Calu3 (cell line): ENCODE measurements at regions not wholly inside any gene's neighbourhood (a gene's known extent, or its start where the extent isn't known, plus 50 kb on each side); places are given as distances from the start of the nearest gene placed in this dataset.
"Not testable (repeated sequence)": the region's sequence is repeated elsewhere in the genome, so short reads cannot be mapped to it uniquely, and the experiment has no call there.

ENCODE experiments used
- BruUV-seq: library from RNA; stranded (reverse); fragments of 400-500 nt; replicated peaks from 2 replicates; lab custom pipeline; 2021; lab: Mats Ljungman, UMichigan
- CTCF ChIA-PET: fragments of 300-600 bp; sonication (Branson Sonifier 250); formaldehyde crosslinking; loops from one replicate; lab custom pipeline; 2022; ENCODE audit warnings: antibody characterized with exemption; lab: Charles Lee
- DNase-seq: peaks from one replicate; pipeline ENCODE4 v3.0.0; 2022
- H3K27ac Mint-ChIP-seq: one replicate; pipeline ENCODE4 v1.8.0; 2022; ENCODE audit warnings: mixed read lengths; ENCODE audit not compliant: unreplicated experiment
- H3K27me3 Mint-ChIP-seq: one replicate; pipeline ENCODE4 v1.8.0; 2022; ENCODE audit warnings: mixed read lengths; ENCODE audit not compliant: unreplicated experiment
- H3K36me3 Mint-ChIP-seq: one replicate; pipeline ENCODE4 v1.8.0; 2022; ENCODE audit warnings: mild to moderate bottlenecking, moderate library complexity, mixed read lengths; ENCODE audit not compliant: insufficient read depth, unreplicated experiment
- H3K4me1 Mint-ChIP-seq: one replicate; pipeline ENCODE4 v1.8.0; 2022; ENCODE audit warnings: mild to moderate bottlenecking, low read depth, mixed read lengths; ENCODE audit not compliant: unreplicated experiment
- H3K4me3 Mint-ChIP-seq: one replicate; pipeline ENCODE4 v1.8.0; 2022; ENCODE audit warnings: mild to moderate bottlenecking, low read depth, moderate library complexity, mixed read lengths; ENCODE audit not compliant: unreplicated experiment
- H3K9me3 Mint-ChIP-seq: one replicate; pipeline ENCODE4 v1.8.0; 2022; ENCODE audit warnings: low read depth, mixed read lengths; ENCODE audit not compliant: unreplicated experiment
- intact Hi-C: fragments of 100-400 bp; cut with micrococcal nuclease; formaldehyde crosslinking; loops from one replicate; pipeline ENCODE4 v1.10.0; 2022; ENCODE audit not compliant: unreplicated experiment
- TF ChIP-seq, protein P1 (sequence below): fragments of 200-600 bp; IDR thresholded peaks from one replicate; pipeline ENCODE4 v1.8.0; 2022; ENCODE audit warnings: antibody characterized with exemption; ENCODE audit not compliant: unreplicated experiment

DNA sequence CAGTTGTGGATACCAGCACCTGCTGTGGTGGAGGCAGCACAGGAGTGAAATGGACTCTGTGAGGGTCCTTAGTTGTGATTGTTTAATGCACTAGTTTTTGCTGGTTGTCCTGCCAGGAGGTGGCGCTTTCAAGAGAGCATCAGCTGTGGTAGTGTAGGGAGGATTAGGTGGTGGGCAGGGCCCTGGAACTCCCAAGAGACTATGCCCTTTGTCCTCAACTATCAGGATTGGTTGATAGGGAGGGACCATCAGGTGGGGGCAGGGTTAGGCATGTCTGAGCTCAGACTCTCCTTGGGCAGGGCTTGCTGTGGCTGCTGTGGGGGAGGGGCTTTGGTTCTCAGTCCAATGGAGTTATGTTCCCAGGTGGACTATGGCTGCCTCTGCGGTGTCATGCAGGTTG, 121.9 kb downstream of the RRAGB start:
- no peaks in the 10 kb centered on the region for H3K4me1 Mint-ChIP-seq
- CTCF ChIA-PET, result no interaction called here
- BruUV-seq, result no TSS peak
- TF ChIP-seq, protein P1, sequence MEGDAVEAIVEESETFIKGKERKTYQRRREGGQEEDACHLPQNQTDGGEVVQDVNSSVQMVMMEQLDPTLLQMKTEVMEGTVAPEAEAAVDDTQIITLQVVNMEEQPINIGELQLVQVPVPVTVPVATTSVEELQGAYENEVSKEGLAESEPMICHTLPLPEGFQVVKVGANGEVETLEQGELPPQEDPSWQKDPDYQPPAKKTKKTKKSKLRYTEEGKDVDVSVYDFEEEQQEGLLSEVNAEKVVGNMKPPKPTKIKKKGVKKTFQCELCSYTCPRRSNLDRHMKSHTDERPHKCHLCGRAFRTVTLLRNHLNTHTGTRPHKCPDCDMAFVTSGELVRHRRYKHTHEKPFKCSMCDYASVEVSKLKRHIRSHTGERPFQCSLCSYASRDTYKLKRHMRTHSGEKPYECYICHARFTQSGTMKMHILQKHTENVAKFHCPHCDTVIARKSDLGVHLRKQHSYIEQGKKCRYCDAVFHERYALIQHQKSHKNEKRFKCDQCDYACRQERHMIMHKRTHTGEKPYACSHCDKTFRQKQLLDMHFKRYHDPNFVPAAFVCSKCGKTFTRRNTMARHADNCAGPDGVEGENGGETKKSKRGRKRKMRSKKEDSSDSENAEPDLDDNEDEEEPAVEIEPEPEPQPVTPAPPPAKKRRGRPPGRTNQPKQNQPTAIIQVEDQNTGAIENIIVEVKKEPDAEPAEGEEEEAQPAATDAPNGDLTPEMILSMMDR, result no peak
- no peaks in the 10 kb centered on the region for H3K27me3 Mint-ChIP-seq
- H3K4me3 Mint-ChIP-seq, result no peak overlapping the region
- H3K27ac Mint-ChIP-seq, result no peak overlapping the region
- intact Hi-C loops, result no loop called here
- DNase-seq, result no peak
- H3K36me3 Mint-ChIP-seq, result no peaks in the 10 kb centered on the region
- H3K9me3 Mint-ChIP-seq, result peaks cover 6% of the 10 kb centered on the region

DNA sequence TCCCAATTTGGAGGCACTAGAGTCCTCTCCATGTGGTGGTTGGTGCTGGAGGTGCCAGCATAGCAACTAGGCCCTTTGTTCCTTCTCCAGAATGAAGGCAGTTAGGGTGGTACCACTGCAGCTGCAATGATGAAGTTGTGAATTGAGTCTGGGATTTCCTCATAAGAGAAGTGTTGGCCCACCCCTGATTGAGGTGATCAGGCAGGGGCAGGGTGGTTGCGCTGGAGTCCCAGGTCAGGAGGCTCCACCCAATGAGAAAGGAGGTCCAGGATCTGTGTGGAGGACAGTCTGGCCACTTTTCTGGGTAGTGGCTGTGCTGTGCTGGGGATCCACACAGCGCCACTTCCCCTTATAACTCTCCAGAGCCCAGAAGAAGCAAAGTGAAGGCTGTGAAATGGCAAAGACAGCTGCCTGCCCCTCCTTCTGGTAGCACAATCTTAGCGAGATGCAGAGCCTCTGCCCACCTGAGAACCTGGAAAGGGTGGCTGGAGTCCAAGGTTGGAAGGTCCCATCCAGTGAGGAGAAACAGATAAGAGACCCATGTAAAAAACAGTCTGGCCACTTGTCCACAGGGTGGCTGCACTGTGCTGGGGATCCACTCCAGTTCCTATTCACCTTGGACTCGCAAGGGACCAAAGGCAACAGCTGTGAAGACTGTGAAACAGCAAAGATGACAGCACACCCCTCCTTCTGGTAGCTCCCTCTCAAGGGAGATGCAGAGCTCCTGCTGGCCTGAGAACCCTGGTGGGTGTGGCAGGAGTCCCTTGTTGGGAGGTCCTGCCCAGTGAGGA, 124.6 kb downstream of the RRAGB start:
- Mint-ChIP-seq H3K27me3 (no peaks in the 10 kb centered on the region), H3K36me3 (no peaks in the 10 kb centered on the region), H3K4me1 (no peaks in the 10 kb centered on the region), H3K27ac (no peak overlapping the region), H3K9me3 (peaks cover 6% of the 10 kb centered on the region), H3K4me3 (no peak overlapping the region)
- intact Hi-C loops, result no loop called here
- BruUV-seq, result no TSS peak
- no peak for DNase-seq
- TF ChIP-seq, protein P1, result no peak
- CTCF ChIA-PET, result no interaction called here

DNA sequence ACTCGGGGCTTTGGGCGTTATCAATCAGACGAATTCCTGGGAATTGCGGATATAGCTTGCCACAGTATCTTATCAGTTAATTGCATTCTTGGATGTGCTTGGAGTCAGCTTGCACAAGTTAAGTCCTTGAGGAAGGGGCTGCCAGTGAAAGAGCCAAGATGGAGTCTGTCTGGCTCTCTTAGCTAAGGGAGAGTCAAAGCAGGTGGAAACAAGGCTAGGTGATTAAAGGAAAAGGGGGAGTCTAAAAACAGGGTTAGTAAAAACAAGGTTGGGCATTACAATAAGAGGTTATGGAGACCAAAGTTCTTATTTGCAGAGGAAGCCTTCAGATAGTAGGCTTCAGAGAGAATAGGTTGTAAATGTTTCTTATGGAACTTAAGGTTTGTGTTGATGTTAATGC, 149.2 kb downstream of the RRAGB start:
- H3K27ac Mint-ChIP-seq, BruUV-seq, DNase-seq, H3K9me3 Mint-ChIP-seq, H3K27me3 Mint-ChIP-seq, H3K4me3 Mint-ChIP-seq, CTCF ChIA-PET, H3K4me1 Mint-ChIP-seq, H3K36me3 Mint-ChIP-seq: not testable (repeated sequence)
- intact Hi-C loops, result loop anchor here (10.0 kb wide), 1 partner anchor 62 kb away; no protein-coding TSS in a partner anchor

DNA sequence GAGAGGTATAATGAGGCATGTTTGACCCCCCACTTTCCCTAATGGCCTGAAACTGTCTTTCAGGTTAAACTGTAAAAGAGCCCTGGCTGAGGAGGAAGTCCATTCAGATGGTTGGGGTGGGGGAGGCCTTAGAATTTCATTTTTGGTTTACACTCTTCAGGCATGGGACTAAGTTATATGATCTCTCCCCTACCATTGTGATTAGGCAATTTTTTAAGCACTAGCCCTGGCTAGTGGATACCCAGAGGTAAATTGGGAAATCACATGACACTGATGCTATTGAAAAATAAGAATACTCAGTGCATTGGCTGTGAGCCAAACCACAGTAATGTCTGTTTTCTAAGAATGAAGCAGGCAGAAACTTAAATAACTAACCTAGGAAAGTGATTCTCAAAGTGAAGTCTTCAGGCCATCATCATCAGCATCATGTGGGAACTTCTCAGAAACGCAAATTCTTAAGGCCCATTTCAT, 149.7 kb downstream of the RRAGB start:
- no peaks in the 10 kb centered on the region for H3K27me3 Mint-ChIP-seq
- intact Hi-C loops, result loop anchor here (10.0 kb wide), 1 partner anchor 62 kb away; no protein-coding TSS in a partner anchor
- no peak overlapping the region for H3K27ac Mint-ChIP-seq
- H3K4me3 Mint-ChIP-seq, result no peak overlapping the region
- peak; percentile 1 for DNase-seq
- no peaks in the 10 kb centered on the region for H3K4me1 Mint-ChIP-seq
- no peaks in the 10 kb centered on the region for H3K36me3 Mint-ChIP-seq
- CTCF ChIA-PET, result no interaction called here
- TF ChIP-seq, protein P1, result no peak
- H3K9me3 Mint-ChIP-seq, result no peaks in the 10 kb centered on the region
- no TSS peak for BruUV-seq

DNA sequence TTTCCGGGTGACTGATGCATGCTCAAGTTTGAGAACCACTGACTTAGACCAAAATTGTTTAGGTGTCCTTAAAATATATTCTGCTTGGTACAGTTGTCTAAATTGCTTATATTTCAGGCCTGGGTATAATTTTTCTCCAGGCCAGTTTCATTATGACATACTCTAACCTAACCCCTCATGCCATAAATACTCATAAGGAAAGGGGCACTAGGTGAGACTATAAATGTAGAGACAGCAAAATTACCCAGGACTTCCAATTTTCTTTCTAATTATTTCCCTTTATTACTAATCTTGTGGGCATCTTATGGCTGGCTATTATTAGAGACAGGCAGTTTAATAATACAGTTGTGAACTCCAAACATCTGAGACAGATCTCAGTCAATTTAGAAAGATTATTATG, 150.2 kb downstream of the RRAGB start:
- Mint-ChIP-seq H3K27ac (no peak overlapping the region), H3K4me1 (no peaks in the 10 kb centered on the region), H3K4me3 (no peak overlapping the region), H3K36me3 (no peaks in the 10 kb centered on the region), H3K27me3 (no peaks in the 10 kb centered on the region), H3K9me3 (no peaks in the 10 kb centered on the region)
- BruUV-seq, result no TSS peak
- no peak for DNase-seq
- CTCF ChIA-PET, result no interaction called here
- TF ChIP-seq, protein P1, result no peak
- intact Hi-C loops, result loop anchor here (10.0 kb wide), 1 partner anchor 63 kb away; no protein-coding TSS in a partner anchor
